MCF 10A (cell line): ENCODE measurements at regions not wholly inside any gene's neighbourhood (a gene's known extent, or its start where the extent isn't known, plus 50 kb on each side); places are given as distances from the start of the nearest gene placed in this dataset.

ENCODE experiments used
- BruUV-seq: library from RNA; stranded (reverse); fragments of 400-500 nt; replicated peaks from 2 replicates; lab custom pipeline; 2021; lab: Mats Ljungman, UMichigan
- CTCF ChIA-PET: fragments of 300-600 bp; sonication (Branson Sonifier 250); formaldehyde crosslinking; extraction: SDS; loops from one replicate; lab custom pipeline; 2021; ENCODE audit warnings: antibody characterized with exemption, inconsistent platforms; lab: Yijun Ruan, JAX
- POLR2A ChIA-PET: fragments of 300-600, 350-650 bp; sonication (Branson Sonifier 250); formaldehyde crosslinking; extraction: SDS; loops from one replicate; lab custom pipeline; 2020; ENCODE audit warnings: antibody characterized with exemption, inconsistent platforms; lab: Yijun Ruan, JAX
- DNase-seq: peaks from one replicate; pipeline ENCODE4 v3.0.0-alpha.2; 2018; ENCODE audit not compliant: unreplicated experiment
- H3K27ac Mint-ChIP-seq: one replicate; pipeline ENCODE4 v1.8.0; 2022; ENCODE audit warnings: mild to moderate bottlenecking, low read depth, mixed read lengths; ENCODE audit not compliant: unreplicated experiment
- H3K27me3 Mint-ChIP-seq: one replicate; pipeline ENCODE4 v1.8.0; 2022; ENCODE audit warnings: mixed read lengths; ENCODE audit not compliant: insufficient read depth, unreplicated experiment
- H3K36me3 Mint-ChIP-seq: one replicate; pipeline ENCODE4 v1.8.0; 2022; ENCODE audit warnings: mild to moderate bottlenecking, moderate library complexity, mixed read lengths; ENCODE audit not compliant: insufficient read depth, unreplicated experiment
- H3K4me1 Mint-ChIP-seq: one replicate; pipeline ENCODE4 v1.8.0; 2022; ENCODE audit warnings: mixed read lengths; ENCODE audit not compliant: insufficient read depth, unreplicated experiment
- H3K4me3 Mint-ChIP-seq: one replicate; pipeline ENCODE4 v1.8.0; 2022; ENCODE audit warnings: mild to moderate bottlenecking, moderate library complexity, mixed read lengths; ENCODE audit not compliant: unreplicated experiment
- H3K9me3 Mint-ChIP-seq: one replicate; pipeline ENCODE4 v1.8.0; 2022; ENCODE audit warnings: mixed read lengths; ENCODE audit not compliant: unreplicated experiment
- intact Hi-C: fragments of 100-400 bp; cut with micrococcal nuclease; formaldehyde crosslinking; loops from 2 replicates; pipeline ENCODE4 v1.14.1; 2022
- TF ChIP-seq, protein P1 (sequence below): fragments of 200-600 bp; IDR thresholded peaks from one replicate; pipeline ENCODE4 v1.8.0; 2022; ENCODE audit warnings: antibody characterized with exemption, mild to moderate bottlenecking; ENCODE audit not compliant: unreplicated experiment

GRCh38 chr6:165891320-165891719 is 228.3 kb upstream of the PDE10A start:
- Mint-ChIP-seq H3K36me3 (no peaks in the 10 kb centered on the region), H3K27me3 (no peaks in the 10 kb centered on the region), H3K27ac (no peak overlapping the region), H3K4me3 (no peak overlapping the region), H3K9me3 (no peaks in the 10 kb centered on the region), H3K4me1 (peaks cover 6% of the 10 kb centered on the region)
- intact Hi-C loops: no loop called here
- CTCF ChIA-PET: interaction anchor here (0.7 to 4.0 kb wide), 2 partner anchors 215 to 1433 kb away, joined by 3 to 21 read pairs; no protein-coding TSS in a partner anchor
- no TSS peak for BruUV-seq
- POLR2A ChIA-PET: interaction anchor here (0.5 kb wide), 1 partner anchor 193 kb away, joined by 4 read pairs; no protein-coding TSS in a partner anchor
- TF ChIP-seq, protein P1, sequence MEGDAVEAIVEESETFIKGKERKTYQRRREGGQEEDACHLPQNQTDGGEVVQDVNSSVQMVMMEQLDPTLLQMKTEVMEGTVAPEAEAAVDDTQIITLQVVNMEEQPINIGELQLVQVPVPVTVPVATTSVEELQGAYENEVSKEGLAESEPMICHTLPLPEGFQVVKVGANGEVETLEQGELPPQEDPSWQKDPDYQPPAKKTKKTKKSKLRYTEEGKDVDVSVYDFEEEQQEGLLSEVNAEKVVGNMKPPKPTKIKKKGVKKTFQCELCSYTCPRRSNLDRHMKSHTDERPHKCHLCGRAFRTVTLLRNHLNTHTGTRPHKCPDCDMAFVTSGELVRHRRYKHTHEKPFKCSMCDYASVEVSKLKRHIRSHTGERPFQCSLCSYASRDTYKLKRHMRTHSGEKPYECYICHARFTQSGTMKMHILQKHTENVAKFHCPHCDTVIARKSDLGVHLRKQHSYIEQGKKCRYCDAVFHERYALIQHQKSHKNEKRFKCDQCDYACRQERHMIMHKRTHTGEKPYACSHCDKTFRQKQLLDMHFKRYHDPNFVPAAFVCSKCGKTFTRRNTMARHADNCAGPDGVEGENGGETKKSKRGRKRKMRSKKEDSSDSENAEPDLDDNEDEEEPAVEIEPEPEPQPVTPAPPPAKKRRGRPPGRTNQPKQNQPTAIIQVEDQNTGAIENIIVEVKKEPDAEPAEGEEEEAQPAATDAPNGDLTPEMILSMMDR: no peak
- DNase-seq: no peak

GRCh38 chr6:165890404-165890735 is 227.3 kb upstream of the PDE10A start:
- H3K9me3 Mint-ChIP-seq: no peaks in the 10 kb centered on the region
- no peaks in the 10 kb centered on the region for H3K27me3 Mint-ChIP-seq
- BruUV-seq: no TSS peak
- H3K4me3 Mint-ChIP-seq: no peak overlapping the region
- no peak overlapping the region for H3K27ac Mint-ChIP-seq
- TF ChIP-seq, protein P1: no peak
- ChIA-PET CTCF (interaction anchor here (0.6 to 4.0 kb wide), 8 partner anchors 53 to 306 kb away, joined by 3 to 21 read pairs (median 4); no protein-coding TSS in a partner anchor), POLR2A (no interaction called here)
- peaks cover 2% of the 10 kb centered on the region for H3K4me1 Mint-ChIP-seq
- intact Hi-C loops: loop anchor here (1.0 kb wide), 1 partner anchor 216 kb away; no protein-coding TSS in a partner anchor
- no peaks in the 10 kb centered on the region for H3K36me3 Mint-ChIP-seq
- DNase-seq: no peak

DNA sequence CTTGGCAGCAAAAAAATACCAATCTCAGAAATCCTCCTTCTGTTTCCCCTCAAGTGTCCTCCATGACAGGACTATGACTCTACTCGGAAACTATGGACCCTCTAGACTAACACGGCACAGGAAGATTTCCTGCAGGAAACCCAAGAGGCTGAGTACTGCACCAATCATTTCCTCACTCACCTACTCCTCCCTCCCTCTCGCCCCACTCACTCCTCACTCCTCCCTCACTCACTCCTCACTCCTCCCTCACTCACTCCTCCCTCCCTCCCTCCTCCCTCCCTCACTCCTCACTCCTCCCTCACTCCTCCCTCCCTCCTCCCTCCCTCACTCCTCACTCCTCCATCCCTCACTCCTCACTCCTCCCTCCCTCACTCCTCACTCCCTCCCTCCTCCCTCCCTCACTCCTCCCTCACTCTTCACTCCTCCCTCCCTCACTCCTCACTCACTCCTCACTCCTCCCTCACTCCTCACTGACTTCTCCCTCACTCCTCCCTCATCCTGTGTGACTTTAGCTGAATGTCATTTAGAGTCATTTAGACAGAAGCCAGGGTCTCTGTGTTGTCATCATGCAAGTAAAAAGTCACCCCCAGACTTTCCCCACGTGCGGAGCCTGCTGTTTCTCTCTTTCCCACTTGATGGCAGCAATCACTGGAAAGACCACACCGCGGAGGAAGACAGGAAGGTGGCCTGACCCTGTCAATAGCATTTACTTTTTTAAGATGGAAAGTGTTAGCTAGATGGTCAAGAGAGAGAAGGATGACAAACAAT is 226.8 kb upstream of the PDE10A start:
- H3K4me3 Mint-ChIP-seq: no peak overlapping the region
- H3K27me3 Mint-ChIP-seq: no peaks in the 10 kb centered on the region
- H3K27ac Mint-ChIP-seq: no peak overlapping the region
- BruUV-seq: no TSS peak
- TF ChIP-seq, protein P1: peak; percentile 56
- intact Hi-C loops: loop anchor here (1.0 to 10.0 kb wide), 2 partner anchors 216 to 385 kb away; no protein-coding TSS in a partner anchor
- no peaks in the 10 kb centered on the region for H3K9me3 Mint-ChIP-seq
- H3K36me3 Mint-ChIP-seq: no peaks in the 10 kb centered on the region
- POLR2A ChIA-PET: no interaction called here
- H3K4me1 Mint-ChIP-seq: no peaks in the 10 kb centered on the region
- peak; percentile 54 for DNase-seq
- CTCF ChIA-PET: interaction anchor here (0.6 to 4.0 kb wide), 10 partner anchors 52 to 307 kb away, joined by 3 to 21 read pairs (median 4); no protein-coding TSS in a partner anchor

DNA sequence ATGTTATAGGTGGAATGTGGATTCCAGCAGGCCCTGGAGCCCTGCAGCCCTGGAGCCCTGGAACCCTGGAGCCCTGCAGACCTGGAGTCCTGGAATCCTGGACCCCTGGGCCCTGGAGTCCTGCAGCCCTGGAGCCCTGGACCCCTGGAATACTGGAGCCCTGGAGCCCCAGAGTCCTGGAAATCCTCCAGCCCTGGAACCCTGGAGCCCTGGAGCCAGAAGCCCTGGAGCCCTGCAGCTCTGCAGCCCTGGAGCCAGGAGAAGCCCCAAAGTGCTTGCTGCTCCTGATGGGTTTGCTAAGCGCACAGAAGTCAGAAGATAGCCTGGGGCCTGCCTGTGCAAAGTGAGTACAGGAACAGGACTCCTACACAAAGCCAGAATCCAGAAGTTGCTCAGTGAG is 223.1 kb upstream of the PDE10A start:
- POLR2A ChIA-PET: no interaction called here
- DNase-seq: no peak
- no peak overlapping the region for H3K27ac Mint-ChIP-seq
- TF ChIP-seq, protein P1: no peak
- BruUV-seq: no TSS peak
- no peak overlapping the region for H3K4me3 Mint-ChIP-seq
- intact Hi-C loops: loop anchor here (10.0 kb wide), 1 partner anchor 389 kb away; no protein-coding TSS in a partner anchor
- no peaks in the 10 kb centered on the region for H3K27me3 Mint-ChIP-seq
- CTCF ChIA-PET: interaction anchor here (1.2 to 4.3 kb wide), 4 partner anchors 37 to 220 kb away, joined by 3 to 43 read pairs (median 6); no protein-coding TSS in a partner anchor
- H3K36me3 Mint-ChIP-seq: peaks cover 5% of the 10 kb centered on the region
- no peaks in the 10 kb centered on the region for H3K4me1 Mint-ChIP-seq
- H3K9me3 Mint-ChIP-seq: no peaks in the 10 kb centered on the region
